ENCODE measurements at regions not wholly inside any gene's neighbourhood (a gene's known extent, or its start where the extent isn't known, plus 50 kb on each side); places are given as distances from the start of the nearest gene placed in this dataset.

DNA sequence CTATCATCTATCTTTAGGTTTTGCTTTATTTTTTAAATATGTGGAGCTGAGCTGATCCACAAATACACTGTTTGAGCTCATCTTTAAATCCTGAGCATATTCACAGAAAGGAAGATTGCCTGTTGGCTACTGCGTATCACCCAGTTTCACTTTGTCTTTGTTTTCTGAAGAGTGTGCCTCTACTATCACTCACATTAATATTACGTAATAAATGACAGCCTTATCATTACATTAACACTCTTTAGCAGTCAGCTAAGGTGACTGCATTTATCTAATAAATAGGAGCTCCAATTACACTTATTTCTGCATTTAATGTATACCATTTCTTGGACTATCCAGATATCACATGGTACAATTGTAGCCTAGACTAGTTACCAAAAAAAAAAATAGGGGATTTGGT is 511.7 kb downstream of the NR2F1-AS1 start:
- Mint-ChIP-seq H3K27ac (no peak overlapping the region), H3K27me3 (ENCODE audit: low read depth) (no peaks in the 10 kb centered on the region), H3K4me1 (peaks cover 10% of the 10 kb centered on the region), H3K36me3 (no peaks in the 10 kb centered on the region), H3K9me3 (no peaks in the 10 kb centered on the region), H3K4me3 (no peak overlapping the region)
- POLR2A ChIA-PET = no interaction called here
- ATAC-seq (no peak), DNase-seq (ENCODE audit: low spot score) (no peak)
- TF ChIP-seq TCF7 (CRISPR knock-in tag; IDR thresholded peaks at IDR 0.05; ENCODE audit: low read depth) = no peak
- no peak for TF ChIP-seq AFF4 (CRISPR knock-in tag; IDR thresholded peaks at IDR 0.05; ENCODE audit: borderline replicate concordance)
- no peak for TF ChIP-seq NFYB (CRISPR knock-in tag; conservative IDR thresholded peaks at IDR 0.05; ENCODE audit: low read depth)
- no peak for TF ChIP-seq OVOL2 (CRISPR knock-in tag; IDR thresholded peaks at IDR 0.05; ENCODE audit: borderline replicate concordance)
- TF ChIP-seq, protein P1, sequence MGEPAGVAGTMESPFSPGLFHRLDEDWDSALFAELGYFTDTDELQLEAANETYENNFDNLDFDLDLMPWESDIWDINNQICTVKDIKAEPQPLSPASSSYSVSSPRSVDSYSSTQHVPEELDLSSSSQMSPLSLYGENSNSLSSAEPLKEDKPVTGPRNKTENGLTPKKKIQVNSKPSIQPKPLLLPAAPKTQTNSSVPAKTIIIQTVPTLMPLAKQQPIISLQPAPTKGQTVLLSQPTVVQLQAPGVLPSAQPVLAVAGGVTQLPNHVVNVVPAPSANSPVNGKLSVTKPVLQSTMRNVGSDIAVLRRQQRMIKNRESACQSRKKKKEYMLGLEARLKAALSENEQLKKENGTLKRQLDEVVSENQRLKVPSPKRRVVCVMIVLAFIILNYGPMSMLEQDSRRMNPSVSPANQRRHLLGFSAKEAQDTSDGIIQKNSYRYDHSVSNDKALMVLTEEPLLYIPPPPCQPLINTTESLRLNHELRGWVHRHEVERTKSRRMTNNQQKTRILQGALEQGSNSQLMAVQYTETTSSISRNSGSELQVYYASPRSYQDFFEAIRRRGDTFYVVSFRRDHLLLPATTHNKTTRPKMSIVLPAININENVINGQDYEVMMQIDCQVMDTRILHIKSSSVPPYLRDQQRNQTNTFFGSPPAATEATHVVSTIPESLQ (CRISPR knock-in tag; IDR thresholded peaks at IDR 0.05) = no peak
- TF ChIP-seq ATF2 (CRISPR knock-in tag; IDR thresholded peaks at IDR 0.05; ENCODE audit: borderline replicate concordance, low read depth) = no peak
- TF ChIP-seq CREM (CRISPR knock-in tag; IDR thresholded peaks at IDR 0.05) = no peak
- TF ChIP-seq HMGXB4 (CRISPR knock-in tag; IDR thresholded peaks at IDR 0.05) = no peak
- TF ChIP-seq, protein P2, sequence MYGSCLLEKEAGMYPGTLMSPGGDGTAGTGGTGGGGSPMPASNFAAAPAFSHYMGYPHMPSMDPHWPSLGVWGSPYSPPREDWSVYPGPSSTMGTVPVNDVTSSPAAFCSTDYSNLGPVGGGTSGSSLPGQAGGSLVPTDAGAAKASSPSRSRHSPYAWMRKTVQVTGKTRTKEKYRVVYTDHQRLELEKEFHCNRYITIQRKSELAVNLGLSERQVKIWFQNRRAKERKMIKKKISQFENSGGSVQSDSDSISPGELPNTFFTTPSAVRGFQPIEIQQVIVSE (CRISPR knock-in tag; IDR thresholded peaks at IDR 0.05; ENCODE audit: borderline replicate concordance) = no peak
- no peak for TF ChIP-seq ZNF263 (CRISPR knock-in tag; IDR thresholded peaks at IDR 0.05; ENCODE audit: low read depth)
- TF ChIP-seq JUN (CRISPR knock-in tag; IDR thresholded peaks at IDR 0.05) = no peak
- TF ChIP-seq IRF2 (CRISPR knock-in tag; IDR thresholded peaks at IDR 0.05; ENCODE audit: borderline replicate concordance, low read depth) = no peak
- TF ChIP-seq ZBTB21 (CRISPR knock-in tag; IDR thresholded peaks at IDR 0.05; ENCODE audit: borderline replicate concordance) = no peak
- TF ChIP-seq KAT7 (CRISPR knock-in tag; IDR thresholded peaks at IDR 0.05; ENCODE audit: borderline replicate concordance) = no peak
- CTCF ChIA-PET = no interaction called here

DNA sequence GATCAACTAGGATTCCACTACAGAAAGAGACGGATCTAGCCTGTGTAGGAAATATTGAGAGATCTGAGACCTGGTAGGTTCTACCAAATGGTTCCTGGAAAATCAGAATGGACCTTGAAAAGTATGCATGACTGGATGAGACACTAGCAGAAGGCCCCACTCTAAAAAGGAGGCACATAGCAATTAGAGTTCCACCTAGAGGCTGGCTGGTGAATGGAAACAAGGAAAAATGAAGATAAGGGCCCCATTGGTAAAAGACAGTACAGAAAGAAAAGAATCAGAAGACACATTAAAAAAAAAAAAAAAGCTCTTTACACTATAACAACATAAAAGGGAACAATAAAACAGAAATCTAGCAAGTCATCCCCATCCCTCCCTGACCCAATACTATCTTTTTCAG is 518.5 kb downstream of the NR2F1-AS1 start:
- H3K9me3 Mint-ChIP-seq = no peaks in the 10 kb centered on the region
- no peak overlapping the region for H3K27ac Mint-ChIP-seq
- ATAC-seq (peak; percentile 65), DNase-seq (ENCODE audit: low spot score) (no peak)
- CTCF ChIA-PET = interaction anchor here (0.6 kb wide), 2 partner anchors 121 to 437 kb away, joined by 3 read pairs; no protein-coding TSS in a partner anchor
- H3K4me3 Mint-ChIP-seq = no peak overlapping the region
- POLR2A ChIA-PET = no interaction called here
- H3K27me3 Mint-ChIP-seq (ENCODE audit: low read depth) = no peaks in the 10 kb centered on the region
- H3K4me1 Mint-ChIP-seq = peaks cover 19% of the 10 kb centered on the region
- H3K36me3 Mint-ChIP-seq = no peaks in the 10 kb centered on the region
- TF ChIP-seq NFYB (CRISPR knock-in tag; conservative IDR thresholded peaks at IDR 0.05; ENCODE audit: low read depth) (no peak), SMAD3 (CRISPR knock-in tag; IDR thresholded peaks at IDR 0.05; ENCODE audit: borderline replicate concordance) (no peak), HMGA2 (CRISPR knock-in tag; IDR thresholded peaks at IDR 0.05) (no peak), FOXJ3 (CRISPR knock-in tag; IDR thresholded peaks at IDR 0.05; ENCODE audit: borderline replicate concordance) (no peak)
- TF ChIP-seq, protein P3, sequence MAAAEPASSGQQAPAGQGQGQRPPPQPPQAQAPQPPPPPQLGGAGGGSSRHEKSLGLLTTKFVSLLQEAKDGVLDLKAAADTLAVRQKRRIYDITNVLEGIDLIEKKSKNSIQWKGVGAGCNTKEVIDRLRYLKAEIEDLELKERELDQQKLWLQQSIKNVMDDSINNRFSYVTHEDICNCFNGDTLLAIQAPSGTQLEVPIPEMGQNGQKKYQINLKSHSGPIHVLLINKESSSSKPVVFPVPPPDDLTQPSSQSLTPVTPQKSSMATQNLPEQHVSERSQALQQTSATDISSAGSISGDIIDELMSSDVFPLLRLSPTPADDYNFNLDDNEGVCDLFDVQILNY (CRISPR knock-in tag; IDR thresholded peaks at IDR 0.05) = no peak
- TF ChIP-seq, protein P4, sequence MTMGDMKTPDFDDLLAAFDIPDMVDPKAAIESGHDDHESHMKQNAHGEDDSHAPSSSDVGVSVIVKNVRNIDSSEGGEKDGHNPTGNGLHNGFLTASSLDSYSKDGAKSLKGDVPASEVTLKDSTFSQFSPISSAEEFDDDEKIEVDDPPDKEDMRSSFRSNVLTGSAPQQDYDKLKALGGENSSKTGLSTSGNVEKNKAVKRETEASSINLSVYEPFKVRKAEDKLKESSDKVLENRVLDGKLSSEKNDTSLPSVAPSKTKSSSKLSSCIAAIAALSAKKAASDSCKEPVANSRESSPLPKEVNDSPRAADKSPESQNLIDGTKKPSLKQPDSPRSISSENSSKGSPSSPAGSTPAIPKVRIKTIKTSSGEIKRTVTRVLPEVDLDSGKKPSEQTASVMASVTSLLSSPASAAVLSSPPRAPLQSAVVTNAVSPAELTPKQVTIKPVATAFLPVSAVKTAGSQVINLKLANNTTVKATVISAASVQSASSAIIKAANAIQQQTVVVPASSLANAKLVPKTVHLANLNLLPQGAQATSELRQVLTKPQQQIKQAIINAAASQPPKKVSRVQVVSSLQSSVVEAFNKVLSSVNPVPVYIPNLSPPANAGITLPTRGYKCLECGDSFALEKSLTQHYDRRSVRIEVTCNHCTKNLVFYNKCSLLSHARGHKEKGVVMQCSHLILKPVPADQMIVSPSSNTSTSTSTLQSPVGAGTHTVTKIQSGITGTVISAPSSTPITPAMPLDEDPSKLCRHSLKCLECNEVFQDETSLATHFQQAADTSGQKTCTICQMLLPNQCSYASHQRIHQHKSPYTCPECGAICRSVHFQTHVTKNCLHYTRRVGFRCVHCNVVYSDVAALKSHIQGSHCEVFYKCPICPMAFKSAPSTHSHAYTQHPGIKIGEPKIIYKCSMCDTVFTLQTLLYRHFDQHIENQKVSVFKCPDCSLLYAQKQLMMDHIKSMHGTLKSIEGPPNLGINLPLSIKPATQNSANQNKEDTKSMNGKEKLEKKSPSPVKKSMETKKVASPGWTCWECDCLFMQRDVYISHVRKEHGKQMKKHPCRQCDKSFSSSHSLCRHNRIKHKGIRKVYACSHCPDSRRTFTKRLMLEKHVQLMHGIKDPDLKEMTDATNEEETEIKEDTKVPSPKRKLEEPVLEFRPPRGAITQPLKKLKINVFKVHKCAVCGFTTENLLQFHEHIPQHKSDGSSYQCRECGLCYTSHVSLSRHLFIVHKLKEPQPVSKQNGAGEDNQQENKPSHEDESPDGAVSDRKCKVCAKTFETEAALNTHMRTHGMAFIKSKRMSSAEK (CRISPR knock-in tag; IDR thresholded peaks at IDR 0.05; ENCODE audit: borderline replicate concordance) = no peak
